GM08714 (cell line): ENCODE measurements at regions not wholly inside any gene's neighbourhood (a gene's known extent, or its start where the extent isn't known, plus 50 kb on each side); places are given as distances from the start of the nearest gene placed in this dataset.

Experiments
- H3K4me3 ChIP-seq: fragments of 200-500 bp; sonication (Bioruptor generic); 2 replicates; pipeline ENCODE4 v1.5.1; 2014; ENCODE audit warnings: mild to moderate bottlenecking, low read length, inconsistent platforms
- ZNF274 ChIP-seq: IDR thresholded peaks from 2 replicates; pipeline ENCODE4 v1.6.1; 2012; ENCODE audit warnings: mild to moderate bottlenecking, low read depth, low read length

DNA sequence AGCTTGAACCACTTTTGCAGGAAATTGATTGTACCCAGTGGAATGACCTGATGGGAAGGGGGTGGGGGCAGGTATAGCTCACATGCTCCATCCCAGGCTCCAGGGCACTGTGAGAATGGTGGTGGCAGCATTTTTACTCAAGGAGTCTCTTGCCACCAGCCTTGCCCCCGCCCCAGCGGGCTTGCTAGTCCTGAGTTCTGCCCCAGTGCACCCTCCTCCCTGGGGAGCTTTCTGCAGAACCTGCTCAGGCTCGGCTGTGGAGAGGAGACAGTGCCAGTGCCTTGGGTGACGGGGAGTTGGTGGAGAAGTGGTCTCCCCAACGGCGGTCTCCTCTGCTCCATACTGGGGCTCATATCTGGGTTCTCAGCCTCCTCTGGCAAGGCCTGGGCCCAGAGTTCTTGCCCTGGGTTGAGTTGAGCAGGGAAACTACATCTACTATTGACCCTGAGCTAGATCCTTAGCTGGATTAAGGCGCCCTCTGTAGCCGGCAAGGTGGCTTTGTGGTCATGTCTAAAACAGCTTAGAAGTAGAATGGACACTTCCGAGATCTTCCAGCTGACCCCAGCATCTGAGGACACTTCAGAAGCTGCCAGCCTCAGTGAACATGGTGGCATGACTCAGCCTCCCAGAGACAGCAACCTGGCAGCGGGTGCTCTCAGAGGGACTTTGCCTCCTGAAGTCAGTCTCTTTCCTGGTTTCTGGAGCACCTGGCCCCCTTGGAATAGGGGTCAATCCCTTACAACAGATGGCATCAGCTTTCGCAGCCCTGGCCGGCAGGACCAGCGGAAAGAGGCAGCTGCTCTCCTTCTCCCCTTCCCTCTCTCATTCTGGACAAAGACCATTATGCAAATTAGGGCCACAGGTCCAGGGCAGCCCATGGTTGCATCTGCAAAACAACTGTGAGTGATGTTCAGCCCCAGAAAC is 363.4 kb upstream of the MKI67 start:
- no peak overlapping the region for H3K4me3 ChIP-seq
- no peak for TF ChIP-seq ZNF274

GRCh38 chr10:128491686-128492085 is 365.5 kb upstream of the MKI67 start:
- TF ChIP-seq ZNF274, result no peak
- H3K4me3 ChIP-seq, result no peak overlapping the region

DNA sequence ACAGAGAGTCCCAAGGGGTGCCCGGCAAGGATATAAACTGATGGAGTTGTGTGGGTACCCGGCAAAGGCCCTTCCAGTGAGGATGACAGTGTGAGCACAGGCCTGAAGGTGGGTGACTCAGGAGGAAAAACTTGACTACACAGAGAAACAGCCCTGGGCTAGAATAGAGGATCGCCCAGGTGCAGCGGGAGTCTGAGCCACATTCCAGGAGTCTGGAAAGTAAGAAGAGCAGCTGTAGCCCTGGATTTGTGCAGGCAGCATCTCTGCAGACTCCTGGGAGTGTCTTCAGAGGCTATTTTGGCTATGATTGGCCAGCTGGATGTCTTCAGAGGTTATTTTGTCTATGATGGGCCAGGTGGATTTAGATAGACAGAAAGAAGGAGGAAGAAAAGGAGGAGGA is 367.6 kb upstream of the MKI67 start:
- TF ChIP-seq ZNF274, result no peak
- H3K4me3 ChIP-seq, result no peak overlapping the region

GRCh38 chr10:128494665-128495064 is 368.4 kb upstream of the MKI67 start:
- TF ChIP-seq ZNF274, result no peak
- no peak overlapping the region for H3K4me3 ChIP-seq

GRCh38 chr10:128497660-128498377 is 371.6 kb upstream of the MKI67 start:
- H3K4me3 ChIP-seq, result no peak overlapping the region
- TF ChIP-seq ZNF274, result no peak

- no peak for TF ChIP-seq ZNF274
- H3K4me3 ChIP-seq, result no peak overlapping the region
Observed at GRCh38 chr10:128498378-128498730, 372.1 kb upstream of the MKI67 start.

DNA sequence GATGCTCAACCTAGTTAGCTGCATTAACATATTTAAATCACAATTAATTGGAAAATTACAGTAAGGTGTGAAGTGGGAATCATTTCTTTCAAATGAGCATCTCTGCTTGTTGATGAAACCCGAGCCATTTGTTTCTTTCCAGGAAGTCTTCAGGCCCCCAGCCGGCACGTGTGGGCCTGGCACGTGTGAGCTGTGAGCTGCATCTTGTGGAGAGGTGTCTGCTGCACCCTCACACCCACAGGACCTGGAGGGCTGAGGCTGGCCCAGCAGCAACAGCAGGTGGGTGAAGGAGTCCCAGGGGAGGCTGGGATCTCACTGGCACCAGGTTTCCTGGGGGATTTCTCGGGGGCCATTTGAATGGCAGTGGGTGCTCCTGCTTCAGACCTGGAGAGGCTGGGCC is 372.5 kb upstream of the MKI67 start:
- no peak overlapping the region for H3K4me3 ChIP-seq
- no peak for TF ChIP-seq ZNF274

DNA sequence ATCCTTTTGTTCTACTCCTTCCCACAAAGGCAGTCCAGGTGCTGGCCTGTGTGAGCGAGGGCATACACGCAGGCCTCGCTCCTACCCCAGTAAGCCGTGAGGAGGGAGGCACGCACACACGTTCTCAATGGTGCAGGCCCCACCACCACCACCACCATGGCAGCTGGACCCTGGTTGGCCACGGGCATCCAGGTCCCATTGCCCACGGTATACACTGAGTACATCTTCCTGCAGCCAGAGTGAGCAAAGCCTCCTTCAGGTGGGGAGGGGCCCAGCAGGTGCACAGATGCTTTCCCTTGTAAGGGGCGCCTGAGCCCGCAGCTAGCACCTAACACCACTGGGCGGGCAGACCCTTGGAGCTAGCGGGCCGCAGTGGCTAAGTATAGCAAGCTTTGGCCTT is 373.3 kb upstream of the MKI67 start:
- H3K4me3 ChIP-seq, result no peak overlapping the region
- no peak for TF ChIP-seq ZNF274

DNA sequence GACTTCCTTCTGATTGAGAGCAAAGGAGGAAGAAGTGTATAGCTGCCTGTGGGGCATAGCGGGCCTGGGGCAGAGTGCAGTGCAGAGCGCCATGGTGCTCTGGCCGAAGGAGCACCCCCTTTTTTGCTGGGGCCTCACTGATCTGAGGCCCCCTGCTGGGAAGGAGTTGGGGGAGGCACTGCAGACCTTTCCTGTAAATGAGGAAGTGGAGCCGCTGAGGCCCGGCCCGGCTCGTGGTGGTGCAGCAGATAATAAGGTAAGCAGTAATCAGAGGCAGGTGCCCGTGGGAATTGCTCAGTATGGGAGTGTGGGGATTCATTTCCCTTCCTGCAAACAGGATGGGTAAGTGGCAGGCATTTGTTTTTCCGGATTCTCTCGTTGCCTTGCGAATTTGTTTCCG is 373.7 kb upstream of the MKI67 start:
- no peak overlapping the region for H3K4me3 ChIP-seq
- no peak for TF ChIP-seq ZNF274

GRCh38 chr10:128500642-128501041 is 374.4 kb upstream of the MKI67 start:
- no peak for TF ChIP-seq ZNF274
- no peak overlapping the region for H3K4me3 ChIP-seq

DNA sequence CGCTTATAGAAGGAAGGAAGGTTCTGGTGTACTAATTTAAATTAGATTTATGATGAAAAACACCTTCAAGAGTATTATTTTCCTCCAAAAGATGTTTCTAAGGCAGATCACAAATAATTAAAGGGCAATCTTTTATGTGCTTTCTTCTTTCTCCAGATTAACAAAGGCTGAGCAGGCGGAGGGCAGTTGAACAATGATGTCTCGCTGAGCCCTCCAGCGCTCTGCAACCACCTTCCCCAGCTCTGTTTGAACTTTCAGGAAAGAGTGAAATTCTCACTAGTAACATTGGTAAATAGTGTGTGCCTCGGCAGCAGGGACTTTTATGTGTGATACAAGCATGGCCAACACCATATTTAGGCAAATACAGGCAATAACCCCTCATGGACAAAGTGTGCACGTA is 379.1 kb upstream of the MKI67 start:
- H3K4me3 ChIP-seq, result no peak overlapping the region
- TF ChIP-seq ZNF274, result no peak

- no peak for TF ChIP-seq ZNF274
- H3K4me3 ChIP-seq, result no peak overlapping the region
Observed at GRCh38 chr10:128506423-128506822, 380.2 kb upstream of the MKI67 start.

- TF ChIP-seq ZNF274, result no peak
- no peak overlapping the region for H3K4me3 ChIP-seq
Observed at GRCh38 chr10:128507066-128507465, 380.8 kb upstream of the MKI67 start.

DNA sequence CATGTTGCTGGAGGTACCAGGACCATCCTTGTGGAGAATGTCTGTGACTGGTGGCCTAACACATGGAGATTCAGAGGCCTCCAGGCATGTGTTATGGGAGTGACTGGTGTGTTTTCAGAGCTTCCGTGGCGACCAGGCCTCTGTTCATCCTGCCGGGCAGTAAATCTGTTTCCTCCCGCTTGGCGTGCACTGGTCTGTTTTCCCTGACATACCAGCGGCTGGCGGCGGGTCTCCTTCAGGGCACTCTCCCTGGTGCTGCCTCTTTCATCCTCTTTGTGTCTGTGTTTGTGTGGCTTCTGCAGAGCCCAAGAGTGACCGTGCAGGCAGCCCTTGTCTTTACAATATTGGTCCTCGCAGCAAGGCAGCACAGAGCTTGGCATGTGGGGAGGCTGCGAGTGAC is 385.1 kb upstream of the MKI67 start:
- H3K4me3 ChIP-seq, result no peak overlapping the region
- no peak for TF ChIP-seq ZNF274

DNA sequence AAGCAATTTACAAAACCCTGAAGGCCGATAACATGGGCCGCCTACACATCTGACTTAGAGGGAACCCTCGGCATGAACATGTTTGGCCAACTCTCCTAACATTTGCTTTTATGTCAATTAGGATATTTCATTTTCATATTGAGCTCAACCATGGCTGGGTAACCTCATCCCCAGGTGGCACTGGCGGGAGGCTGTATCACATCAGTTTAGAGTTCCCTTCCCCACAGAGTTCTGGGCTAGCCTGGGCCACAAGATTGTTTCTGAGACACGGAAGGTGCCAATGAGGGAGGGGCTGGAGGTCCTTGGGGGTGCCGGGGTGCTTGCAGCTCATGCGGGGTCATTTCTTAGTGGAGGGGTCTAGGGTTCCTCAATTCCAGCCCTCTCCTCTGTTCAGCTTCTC is 386.5 kb upstream of the MKI67 start:
- no peak for TF ChIP-seq ZNF274
- no peak overlapping the region for H3K4me3 ChIP-seq
